ENCODE measurements at regions not wholly inside any gene's neighbourhood (a gene's known extent, or its start where the extent isn't known, plus 50 kb on each side); places are given as distances from the start of the nearest gene placed in this dataset.

DNA sequence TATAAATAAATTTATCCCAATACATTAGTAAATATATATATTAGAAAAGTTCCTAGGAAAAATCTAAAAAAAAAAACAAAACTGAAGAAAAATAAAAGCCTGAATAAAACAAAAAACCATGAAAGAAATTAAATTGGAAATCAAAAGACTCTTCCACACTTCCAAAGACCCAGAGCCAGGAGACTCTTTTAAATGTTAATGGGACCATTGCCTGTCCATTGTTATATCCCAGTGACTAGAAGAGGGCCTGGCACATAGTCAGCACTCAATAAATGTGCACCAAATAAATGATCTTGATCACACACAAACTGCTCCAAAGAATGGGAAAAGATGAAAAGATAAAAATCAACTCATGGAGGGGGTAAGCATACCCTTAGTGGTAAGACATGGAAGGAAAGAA lies 51.3 kb upstream of the CLDN18 start:
- no peak for DNase-seq (ENCODE audit: low read depth in 2 of 2)

Data from dermis microvascular lymphatic vessel endothelial cell (primary cell).